ENCODE measurements at regions not wholly inside any gene's neighbourhood (a gene's known extent, or its start where the extent isn't known, plus 50 kb on each side); places are given as distances from the start of the nearest gene placed in this dataset.

- in situ Hi-C loops (cut with MboI; ENCODE audit: low pct_unique_long_range_greater_than_20kb, low sequenced_read_pairs, unreplicated experiment): loop anchor here (10.0 kb wide), 1 partner anchor 557 kb away; no protein-coding TSS in a partner anchor
- DNase-seq (ENCODE audit: low spot score): no peak
- TF ChIP-seq, protein P1, sequence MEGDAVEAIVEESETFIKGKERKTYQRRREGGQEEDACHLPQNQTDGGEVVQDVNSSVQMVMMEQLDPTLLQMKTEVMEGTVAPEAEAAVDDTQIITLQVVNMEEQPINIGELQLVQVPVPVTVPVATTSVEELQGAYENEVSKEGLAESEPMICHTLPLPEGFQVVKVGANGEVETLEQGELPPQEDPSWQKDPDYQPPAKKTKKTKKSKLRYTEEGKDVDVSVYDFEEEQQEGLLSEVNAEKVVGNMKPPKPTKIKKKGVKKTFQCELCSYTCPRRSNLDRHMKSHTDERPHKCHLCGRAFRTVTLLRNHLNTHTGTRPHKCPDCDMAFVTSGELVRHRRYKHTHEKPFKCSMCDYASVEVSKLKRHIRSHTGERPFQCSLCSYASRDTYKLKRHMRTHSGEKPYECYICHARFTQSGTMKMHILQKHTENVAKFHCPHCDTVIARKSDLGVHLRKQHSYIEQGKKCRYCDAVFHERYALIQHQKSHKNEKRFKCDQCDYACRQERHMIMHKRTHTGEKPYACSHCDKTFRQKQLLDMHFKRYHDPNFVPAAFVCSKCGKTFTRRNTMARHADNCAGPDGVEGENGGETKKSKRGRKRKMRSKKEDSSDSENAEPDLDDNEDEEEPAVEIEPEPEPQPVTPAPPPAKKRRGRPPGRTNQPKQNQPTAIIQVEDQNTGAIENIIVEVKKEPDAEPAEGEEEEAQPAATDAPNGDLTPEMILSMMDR (IDR thresholded peaks at IDR 0.05; ENCODE audit: extremely low read depth, insufficient read depth, missing control alignments): no peak
Observed at GRCh38 chr4:102447413-102447812, 53.7 kb upstream of the NFKB1 start.

GRCh38 chr4:102449751-102450352 lies 51.3 kb upstream of the NFKB1 start:
- in situ Hi-C loops (cut with MboI; ENCODE audit: low pct_unique_long_range_greater_than_20kb, low sequenced_read_pairs, unreplicated experiment): loop anchor here (10.0 kb wide), 2 partner anchors 175 to 555 kb away; no protein-coding TSS in a partner anchor
- DNase-seq (ENCODE audit: low spot score): peak; percentile 58
- TF ChIP-seq, protein P1 (IDR thresholded peaks at IDR 0.05; ENCODE audit: extremely low read depth, insufficient read depth, missing control alignments): peak; percentile 66

DNA sequence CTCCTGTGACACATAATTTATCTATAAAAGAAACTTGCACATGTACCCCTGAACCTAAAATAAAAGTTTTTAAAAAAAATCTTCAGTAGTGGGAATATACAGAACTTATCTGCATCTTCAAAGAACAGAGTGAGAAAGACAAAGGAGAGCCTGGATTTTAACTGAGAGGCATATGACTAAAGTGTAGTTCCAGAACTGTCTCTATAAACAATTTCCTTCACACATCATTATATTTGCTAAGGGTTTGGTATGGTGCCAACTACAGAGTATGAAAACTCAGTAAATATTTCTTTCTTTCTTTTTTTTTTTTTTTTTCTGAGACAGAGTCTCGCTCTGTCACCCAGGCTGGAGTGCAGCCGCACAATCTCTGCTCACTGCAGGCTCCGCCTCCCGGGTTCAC lies 49.9 kb upstream of the NFKB1 start:
- DNase-seq (ENCODE audit: low spot score): no peak
- in situ Hi-C loops (cut with MboI; ENCODE audit: low pct_unique_long_range_greater_than_20kb, low sequenced_read_pairs, unreplicated experiment): loop anchor here (10.0 kb wide), 1 partner anchor 174 kb away; no protein-coding TSS in a partner anchor
- TF ChIP-seq, protein P1 (IDR thresholded peaks at IDR 0.05; ENCODE audit: extremely low read depth, insufficient read depth, missing control alignments): no peak

Measured in GM13977 (cell line).